ENCODE measurements at regions not wholly inside any gene's neighbourhood (a gene's known extent, or its start where the extent isn't known, plus 50 kb on each side); places are given as distances from the start of the nearest gene placed in this dataset.

GRCh38 chr12:41891226-41891625 lies 253.4 kb downstream of the GXYLT1 start:
- H3K4me3 ChIP-seq (ENCODE audit: low read depth, low read length): no peak overlapping the region
- no peak for TF ChIP-seq POLR2A (IDR thresholded peaks at IDR 0.05; ENCODE audit: extremely low read depth, insufficient read length)
- TF ChIP-seq, protein P1, sequence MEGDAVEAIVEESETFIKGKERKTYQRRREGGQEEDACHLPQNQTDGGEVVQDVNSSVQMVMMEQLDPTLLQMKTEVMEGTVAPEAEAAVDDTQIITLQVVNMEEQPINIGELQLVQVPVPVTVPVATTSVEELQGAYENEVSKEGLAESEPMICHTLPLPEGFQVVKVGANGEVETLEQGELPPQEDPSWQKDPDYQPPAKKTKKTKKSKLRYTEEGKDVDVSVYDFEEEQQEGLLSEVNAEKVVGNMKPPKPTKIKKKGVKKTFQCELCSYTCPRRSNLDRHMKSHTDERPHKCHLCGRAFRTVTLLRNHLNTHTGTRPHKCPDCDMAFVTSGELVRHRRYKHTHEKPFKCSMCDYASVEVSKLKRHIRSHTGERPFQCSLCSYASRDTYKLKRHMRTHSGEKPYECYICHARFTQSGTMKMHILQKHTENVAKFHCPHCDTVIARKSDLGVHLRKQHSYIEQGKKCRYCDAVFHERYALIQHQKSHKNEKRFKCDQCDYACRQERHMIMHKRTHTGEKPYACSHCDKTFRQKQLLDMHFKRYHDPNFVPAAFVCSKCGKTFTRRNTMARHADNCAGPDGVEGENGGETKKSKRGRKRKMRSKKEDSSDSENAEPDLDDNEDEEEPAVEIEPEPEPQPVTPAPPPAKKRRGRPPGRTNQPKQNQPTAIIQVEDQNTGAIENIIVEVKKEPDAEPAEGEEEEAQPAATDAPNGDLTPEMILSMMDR (IDR thresholded peaks at IDR 0.05; ENCODE audit: low read depth, low read length): no peak
- no peak for TF ChIP-seq MYC (IDR thresholded peaks at IDR 0.05; ENCODE audit: low read depth, low read length)
- TF ChIP-seq, protein P2, sequence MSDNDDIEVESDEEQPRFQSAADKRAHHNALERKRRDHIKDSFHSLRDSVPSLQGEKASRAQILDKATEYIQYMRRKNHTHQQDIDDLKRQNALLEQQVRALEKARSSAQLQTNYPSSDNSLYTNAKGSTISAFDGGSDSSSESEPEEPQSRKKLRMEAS (IDR thresholded peaks at IDR 0.05; ENCODE audit: low read depth, low read length): no peak
- DNase-seq (ENCODE audit: low read depth): no peak

DNA sequence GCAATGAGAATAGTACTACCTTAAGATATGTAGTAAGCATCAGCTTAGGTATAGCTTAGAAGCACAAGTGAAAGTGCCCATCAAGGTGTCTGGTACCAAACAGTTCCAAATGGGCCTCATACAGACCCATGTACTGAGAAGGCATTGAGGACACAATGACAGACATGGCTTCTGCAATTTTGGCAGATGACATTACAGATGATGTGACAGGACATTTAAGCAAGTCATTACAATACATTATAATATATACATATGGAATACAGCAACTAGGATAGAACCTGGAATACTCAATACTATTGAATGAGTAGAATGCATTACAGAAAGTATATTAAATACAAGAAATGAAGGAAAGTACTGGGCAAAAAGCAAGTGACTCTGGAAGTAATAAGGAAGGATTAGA lies 256.4 kb downstream of the GXYLT1 start:
- TF ChIP-seq, protein P2 (IDR thresholded peaks at IDR 0.05; ENCODE audit: low read depth, low read length): no peak
- TF ChIP-seq, protein P1 (IDR thresholded peaks at IDR 0.05; ENCODE audit: low read depth, low read length): no peak
- TF ChIP-seq POLR2A (IDR thresholded peaks at IDR 0.05; ENCODE audit: extremely low read depth, insufficient read length) (no peak), MYC (IDR thresholded peaks at IDR 0.05; ENCODE audit: low read depth, low read length) (no peak)
- no peak overlapping the region for H3K4me3 ChIP-seq (ENCODE audit: low read depth, low read length)
- DNase-seq (ENCODE audit: low read depth): no peak

- TF ChIP-seq MYC (IDR thresholded peaks at IDR 0.05; ENCODE audit: low read depth, low read length): no peak
- TF ChIP-seq, protein P2 (IDR thresholded peaks at IDR 0.05; ENCODE audit: low read depth, low read length): no peak
- TF ChIP-seq, protein P1 (IDR thresholded peaks at IDR 0.05; ENCODE audit: low read depth, low read length): no peak
- no peak for TF ChIP-seq POLR2A (IDR thresholded peaks at IDR 0.05; ENCODE audit: extremely low read depth, insufficient read length)
- no peak overlapping the region for H3K4me3 ChIP-seq (ENCODE audit: low read depth, low read length)
- DNase-seq (ENCODE audit: low read depth): no peak
Measured at GRCh38 chr12:41881891-41882805, 262.5 kb downstream of the GXYLT1 start.

DNA sequence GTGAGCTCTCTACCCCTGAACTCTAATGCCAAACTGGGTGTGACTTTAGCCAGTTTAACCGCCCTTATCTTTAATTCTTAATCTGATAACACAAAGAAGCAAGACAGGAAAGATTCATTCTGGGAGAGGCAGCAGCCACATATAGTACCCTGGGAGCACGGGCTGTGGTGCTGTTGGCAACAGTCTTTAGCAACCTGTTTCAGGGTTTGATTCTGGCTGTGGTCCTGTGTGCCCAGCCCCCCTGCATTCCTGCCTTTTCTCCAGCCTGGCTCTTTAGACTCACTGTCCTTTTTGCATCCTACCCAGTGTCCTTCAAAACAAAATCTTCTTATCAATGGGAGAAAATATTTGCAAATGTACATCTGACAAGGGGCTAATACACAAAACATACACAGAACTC lies 275.2 kb downstream of the GXYLT1 start:
- no peak for DNase-seq (ENCODE audit: low read depth)
- H3K4me3 ChIP-seq (ENCODE audit: low read depth, low read length): no peak overlapping the region
- TF ChIP-seq, protein P1 (IDR thresholded peaks at IDR 0.05; ENCODE audit: low read depth, low read length): no peak
- TF ChIP-seq MYC (IDR thresholded peaks at IDR 0.05; ENCODE audit: low read depth, low read length) (no peak), POLR2A (IDR thresholded peaks at IDR 0.05; ENCODE audit: extremely low read depth, insufficient read length) (no peak)

- no peak overlapping the region for H3K4me3 ChIP-seq (ENCODE audit: low read depth, low read length)
- TF ChIP-seq, protein P1 (IDR thresholded peaks at IDR 0.05; ENCODE audit: low read depth, low read length): no peak
- TF ChIP-seq, protein P2 (IDR thresholded peaks at IDR 0.05; ENCODE audit: low read depth, low read length): no peak
- no peak for TF ChIP-seq POLR2A (IDR thresholded peaks at IDR 0.05; ENCODE audit: extremely low read depth, insufficient read length)
- TF ChIP-seq MYC (IDR thresholded peaks at IDR 0.05; ENCODE audit: low read depth, low read length): no peak
- no peak for DNase-seq (ENCODE audit: low read depth)
Measured at GRCh38 chr12:41866878-41867430, 277.7 kb downstream of the GXYLT1 start.

Measured in NB4 (cell line).